ENCODE measurements at regions not wholly inside any gene's neighbourhood (a gene's known extent, or its start where the extent isn't known, plus 50 kb on each side); places are given as distances from the start of the nearest gene placed in this dataset.

DNA sequence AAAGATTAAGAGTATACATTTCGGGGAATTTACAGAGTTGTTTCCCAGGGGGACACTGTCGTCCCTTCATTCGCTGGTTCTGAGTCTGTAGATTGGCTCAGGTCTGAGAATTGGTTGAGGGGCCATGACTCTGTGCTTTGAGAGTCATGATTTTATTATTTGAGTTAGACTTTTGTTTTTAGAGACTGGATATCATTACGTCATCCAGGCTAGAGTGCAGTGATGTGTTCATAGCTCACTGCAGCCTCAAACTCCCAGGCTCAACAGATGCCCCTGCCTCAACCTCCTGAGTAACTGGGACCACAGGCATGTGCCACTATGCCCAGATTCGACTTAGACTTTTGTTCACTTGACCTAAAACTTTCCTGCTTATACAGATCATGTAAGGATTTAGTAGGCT is 112.3 kb upstream of the C14orf180 start:
- TF ChIP-seq POLR2A (IDR thresholded peaks at IDR 0.05) (no peak), CTCF (IDR thresholded peaks at IDR 0.05) (no peak)

Data from adrenal gland (tissue), 5 donors.